Memory B cell (primary cell): ENCODE measurements at regions not wholly inside any gene's neighbourhood (a gene's known extent, or its start where the extent isn't known, plus 50 kb on each side); places are given as distances from the start of the nearest gene placed in this dataset.

ENCODE experiments used
- ATAC-seq: fragments of 150-1000 bp; cut with Tn5 transposase; 2 replicates; pipeline ENCODE4 v1.10.0; 2021; ENCODE audit warnings: low read depth, mild to moderate bottlenecking, moderate library complexity
- DNase-seq, 2 donors: peaks; one replicate each; pipeline ENCODE4 v3.0.0; 2022; ENCODE audit warnings: low spot score in 2 of 2
- H3K27ac Mint-ChIP-seq: one replicate; pipeline ENCODE4 v1.8.0; 2022; ENCODE audit warnings: mild to moderate bottlenecking, moderate library complexity, mixed read lengths
- H3K27me3 Mint-ChIP-seq: one replicate; pipeline ENCODE4 v1.8.0; 2022; ENCODE audit warnings: mixed read lengths
- H3K36me3 Mint-ChIP-seq: one replicate; pipeline ENCODE4 v1.8.0; 2022; ENCODE audit warnings: mild to moderate bottlenecking, mixed read lengths
- H3K4me1 Mint-ChIP-seq: one replicate; pipeline ENCODE4 v1.8.0; 2022; ENCODE audit warnings: mixed read lengths
- H3K4me3 Mint-ChIP-seq: one replicate; pipeline ENCODE4 v1.8.0; 2022; ENCODE audit warnings: mild to moderate bottlenecking, moderate library complexity, mixed read lengths
- H3K9me3 Mint-ChIP-seq: one replicate; pipeline ENCODE4 v1.8.0; 2022; ENCODE audit warnings: mixed read lengths

GRCh38 chr6:155523821-155524651, 68.4 kb upstream of the NOX3 start:
- ATAC-seq: no peak
- no peaks in the 10 kb centered on the region for H3K27me3 Mint-ChIP-seq
- no peak for DNase-seq
- H3K9me3 Mint-ChIP-seq: no peaks in the 10 kb centered on the region
- no peak overlapping the region for H3K4me3 Mint-ChIP-seq
- no peak overlapping the region for H3K27ac Mint-ChIP-seq
- H3K36me3 Mint-ChIP-seq: no peaks in the 10 kb centered on the region
- peaks cover 3% of the 10 kb centered on the region for H3K4me1 Mint-ChIP-seq

- DNase-seq (no peak), ATAC-seq (no peak)
- Mint-ChIP-seq H3K4me3 (no peak overlapping the region), H3K9me3 (no peaks in the 10 kb centered on the region), H3K36me3 (no peaks in the 10 kb centered on the region), H3K27ac (no peak overlapping the region), H3K4me1 (no peaks in the 10 kb centered on the region), H3K27me3 (no peaks in the 10 kb centered on the region)
Observed at GRCh38 chr6:155521719-155522118, 66.1 kb upstream of the NOX3 start.

GRCh38 chr6:155520078-155520477, 64.4 kb upstream of the NOX3 start:
- DNase-seq: no peak
- Mint-ChIP-seq H3K4me3 (no peak overlapping the region), H3K27ac (no peak overlapping the region), H3K27me3 (no peaks in the 10 kb centered on the region), H3K36me3 (no peaks in the 10 kb centered on the region), H3K9me3 (no peaks in the 10 kb centered on the region), H3K4me1 (no peaks in the 10 kb centered on the region)
- no peak for ATAC-seq

- no peaks in the 10 kb centered on the region for H3K4me1 Mint-ChIP-seq
- DNase-seq (no peak), ATAC-seq (no peak)
- H3K9me3 Mint-ChIP-seq: no peaks in the 10 kb centered on the region
- H3K27ac Mint-ChIP-seq: no peak overlapping the region
- no peaks in the 10 kb centered on the region for H3K27me3 Mint-ChIP-seq
- no peaks in the 10 kb centered on the region for H3K36me3 Mint-ChIP-seq
- H3K4me3 Mint-ChIP-seq: no peak overlapping the region
Observed at GRCh38 chr6:155519176-155519738, 63.6 kb upstream of the NOX3 start.

GRCh38 chr6:155517294-155517693, 61.7 kb upstream of the NOX3 start:
- DNase-seq (no peak), ATAC-seq (no peak)
- Mint-ChIP-seq H3K27me3 (no peaks in the 10 kb centered on the region), H3K27ac (no peak overlapping the region), H3K4me1 (no peaks in the 10 kb centered on the region), H3K4me3 (no peak overlapping the region), H3K36me3 (no peaks in the 10 kb centered on the region), H3K9me3 (no peaks in the 10 kb centered on the region)

- no peak overlapping the region for H3K27ac Mint-ChIP-seq
- H3K4me1 Mint-ChIP-seq: no peaks in the 10 kb centered on the region
- H3K36me3 Mint-ChIP-seq: no peaks in the 10 kb centered on the region
- ATAC-seq (no peak), DNase-seq (no peak)
- peaks cover 4% of the 10 kb centered on the region for H3K27me3 Mint-ChIP-seq
- no peaks in the 10 kb centered on the region for H3K9me3 Mint-ChIP-seq
- no peak overlapping the region for H3K4me3 Mint-ChIP-seq
Observed at GRCh38 chr6:155510879-155511278, 55.2 kb upstream of the NOX3 start.

GRCh38 chr6:155509743-155510475, 54.3 kb upstream of the NOX3 start:
- Mint-ChIP-seq H3K4me1 (no peaks in the 10 kb centered on the region), H3K4me3 (no peak overlapping the region), H3K9me3 (no peaks in the 10 kb centered on the region), H3K36me3 (no peaks in the 10 kb centered on the region), H3K27ac (no peak overlapping the region), H3K27me3 (peaks cover 4% of the 10 kb centered on the region)
- ATAC-seq (no peak), DNase-seq (no peak)

GRCh38 chr6:155505608-155505989, 50.0 kb upstream of the NOX3 start:
- Mint-ChIP-seq H3K9me3 (peaks cover 7% of the 10 kb centered on the region), H3K4me1 (no peaks in the 10 kb centered on the region), H3K27ac (no peak overlapping the region), H3K4me3 (no peak overlapping the region), H3K36me3 (peaks cover 2% of the 10 kb centered on the region), H3K27me3 (peaks cover 4% of the 10 kb centered on the region)
- DNase-seq (no peak), ATAC-seq (no peak)
